H1 (cell line): ENCODE measurements at regions not wholly inside any gene's neighbourhood (a gene's known extent, or its start where the extent isn't known, plus 50 kb on each side); places are given as distances from the start of the nearest gene placed in this dataset.

Experiments used
- CREB1 ChIP-seq: IDR thresholded peaks from 2 replicates; pipeline ENCODE4 v1.6.1; 2012; ENCODE audit warnings: inconsistent platforms
- NANOG ChIP-seq: IDR thresholded peaks from 2 replicates; pipeline ENCODE4 v1.6.1; 2011; ENCODE audit warnings: low read length, low read depth, mild to moderate bottlenecking, inconsistent platforms; ENCODE audit not compliant: insufficient read depth, poor library complexity, severe bottlenecking
- SP1 ChIP-seq: IDR thresholded peaks from 2 replicates; pipeline ENCODE4 v1.6.1; 2011; ENCODE audit warnings: low read depth, low read length
- ZNF274 ChIP-seq: IDR thresholded peaks from 2 replicates; pipeline ENCODE4 v1.7.0; 2012; ENCODE audit warnings: low read length, borderline replicate concordance; ENCODE audit errors: extremely low read depth
- TF ChIP-seq, protein P1 (sequence below): IDR thresholded peaks from 2 replicates; pipeline ENCODE4 v1.6.1; 2012; ENCODE audit warnings: low read length, inconsistent platforms

- TF ChIP-seq, protein P1, sequence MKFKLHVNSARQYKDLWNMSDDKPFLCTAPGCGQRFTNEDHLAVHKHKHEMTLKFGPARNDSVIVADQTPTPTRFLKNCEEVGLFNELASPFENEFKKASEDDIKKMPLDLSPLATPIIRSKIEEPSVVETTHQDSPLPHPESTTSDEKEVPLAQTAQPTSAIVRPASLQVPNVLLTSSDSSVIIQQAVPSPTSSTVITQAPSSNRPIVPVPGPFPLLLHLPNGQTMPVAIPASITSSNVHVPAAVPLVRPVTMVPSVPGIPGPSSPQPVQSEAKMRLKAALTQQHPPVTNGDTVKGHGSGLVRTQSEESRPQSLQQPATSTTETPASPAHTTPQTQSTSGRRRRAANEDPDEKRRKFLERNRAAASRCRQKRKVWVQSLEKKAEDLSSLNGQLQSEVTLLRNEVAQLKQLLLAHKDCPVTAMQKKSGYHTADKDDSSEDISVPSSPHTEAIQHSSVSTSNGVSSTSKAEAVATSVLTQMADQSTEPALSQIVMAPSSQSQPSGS, result no peak
- TF ChIP-seq SP1, result no peak
- TF ChIP-seq CREB1, result no peak
- no peak for TF ChIP-seq NANOG
- TF ChIP-seq ZNF274, result no peak
- TF ChIP-seq, all 59 proteins: peak for 0
Measured at GRCh38 chr6:163724196-163724595, 309.7 kb downstream of the QKI start (continued).
